Prostate gland (tissue), 2 donors: ENCODE measurements at regions not wholly inside any gene's neighbourhood (a gene's known extent, or its start where the extent isn't known, plus 50 kb on each side); places are given as distances from the start of the nearest gene placed in this dataset.

Experiments used
- DNase-seq: peaks from one replicate; pipeline ENCODE4 v3.0.0-alpha.2; 2019; ENCODE audit warnings: low spot score
- H3K27ac ChIP-seq, 2 donors: fragments of 200-600 bp; sonication (generic); 2 replicates each; pipeline ENCODE4 v1.5.1; 2017 to 2019
- H3K27me3 ChIP-seq: fragments of 200-600 bp; sonication (generic); replicated peaks from 2 replicates; pipeline ENCODE4 v1.5.1; 2019; ENCODE audit not compliant: insufficient read depth
- H3K36me3 ChIP-seq, 2 donors: fragments of 200-600 bp; sonication (generic); 1 replicate in 1 of 2; 2 replicates in 1 of 2; pipeline versions ENCODE4 v1.5.1 to v1.8.1; 2017 to 2019
- H3K4me1 ChIP-seq: fragments of 200-600 bp; sonication (generic); replicated peaks from 2 replicates; pipeline ENCODE4 v1.5.1; 2019
- H3K4me3 ChIP-seq, 2 donors: fragments of 200-600 bp; sonication (generic); 2 replicates each; pipeline ENCODE4 v1.5.1; 2017 to 2019
- H3K9me3 ChIP-seq: fragments of 200-600 bp; sonication (generic); 2 replicates; pipeline ENCODE4 v1.5.1; 2017
- POLR2A ChIP-seq: fragments of 450-650 bp; IDR thresholded peaks from one replicate; pipeline ENCODE4 v1.6.1; 2016; ENCODE audit warnings: antibody characterized with exemption, mild to moderate bottlenecking
- POLR2AphosphoS5 ChIP-seq: sonication (generic); formaldehyde crosslinking; IDR thresholded peaks from one replicate; pipeline ENCODE4 v1.6.1; 2017; ENCODE audit warnings: antibody characterized with exemption
- WGBS: methylation state at CpG from one replicate; pipeline ENCODE4 v1.1.5; 2018; 5-methylcytosine and 5-hydroxymethylcytosine counted together
- intact Hi-C: fragments of 100-400 bp; cut with DNase I; formaldehyde crosslinking; loops from one replicate; pipeline ENCODE4 v1.14.2; 2022
- TF ChIP-seq, protein P1 (sequence below), 4 experiments: fragments of 200-600 bp in 2 of 4; fragments of 450-650 bp in 2 of 4; sonication (generic) in 2 of 4; IDR thresholded peaks; 1 replicate in 3 of 4; 2 replicates in 1 of 4; pipeline ENCODE4 v1.5.1; 2016 to 2019; ENCODE audit warnings: antibody characterized with exemption in 4 of 4, mild to moderate bottlenecking in 2 of 4, moderate library complexity in 2 of 4

DNA sequence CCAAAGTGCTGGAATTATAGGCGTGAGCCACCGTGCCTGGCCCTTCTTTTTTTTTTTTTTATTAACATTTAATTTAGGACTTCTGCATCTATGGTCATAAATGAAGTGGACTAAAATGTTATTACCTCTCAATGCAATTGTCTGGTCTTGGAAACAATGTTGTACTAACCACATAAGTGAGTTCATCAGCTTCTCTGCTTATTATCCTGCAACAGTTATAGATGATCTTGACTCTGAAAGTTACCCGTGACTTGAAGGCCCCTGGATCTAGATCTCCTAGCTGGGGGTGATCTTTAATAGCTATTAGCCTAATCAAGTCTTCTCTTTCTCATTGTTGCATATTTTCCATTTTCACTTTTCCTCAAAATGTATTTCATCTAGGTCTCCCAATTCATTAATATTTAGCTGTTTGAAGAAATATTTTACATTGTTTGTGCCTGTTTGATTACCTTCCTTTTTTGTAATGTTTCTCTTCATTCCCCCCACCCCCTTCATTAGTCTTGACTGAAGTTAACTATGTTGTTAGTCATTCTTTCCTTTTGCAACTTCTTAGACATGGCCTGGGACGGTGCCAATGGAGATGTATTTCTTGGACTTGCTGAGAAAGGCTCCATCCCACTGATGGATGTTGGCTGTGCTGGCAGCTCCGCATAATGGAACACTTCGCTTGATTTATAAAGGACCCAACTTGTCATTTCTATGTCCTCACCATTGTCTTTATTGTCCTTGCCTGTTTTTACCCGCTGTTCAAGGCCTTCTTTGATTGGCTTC lies 141.6 kb upstream of the RIOK3 start:
- 72% methylated on average over 7 of the region's 7 CpGs for WGBS
- intact Hi-C loops: no loop called here
- Histone ChIP-seq H3K27me3 (no peaks in the 10 kb centered on the region), H3K4me1 (no peaks in the 10 kb centered on the region), H3K9me3 (no peaks in the 10 kb centered on the region), H3K27ac (no peak overlapping the region), H3K4me3 (no peak overlapping the region), H3K36me3 (no peaks in the 10 kb centered on the region)
- peak; percentile 30 for DNase-seq
- TF ChIP-seq, protein P1, sequence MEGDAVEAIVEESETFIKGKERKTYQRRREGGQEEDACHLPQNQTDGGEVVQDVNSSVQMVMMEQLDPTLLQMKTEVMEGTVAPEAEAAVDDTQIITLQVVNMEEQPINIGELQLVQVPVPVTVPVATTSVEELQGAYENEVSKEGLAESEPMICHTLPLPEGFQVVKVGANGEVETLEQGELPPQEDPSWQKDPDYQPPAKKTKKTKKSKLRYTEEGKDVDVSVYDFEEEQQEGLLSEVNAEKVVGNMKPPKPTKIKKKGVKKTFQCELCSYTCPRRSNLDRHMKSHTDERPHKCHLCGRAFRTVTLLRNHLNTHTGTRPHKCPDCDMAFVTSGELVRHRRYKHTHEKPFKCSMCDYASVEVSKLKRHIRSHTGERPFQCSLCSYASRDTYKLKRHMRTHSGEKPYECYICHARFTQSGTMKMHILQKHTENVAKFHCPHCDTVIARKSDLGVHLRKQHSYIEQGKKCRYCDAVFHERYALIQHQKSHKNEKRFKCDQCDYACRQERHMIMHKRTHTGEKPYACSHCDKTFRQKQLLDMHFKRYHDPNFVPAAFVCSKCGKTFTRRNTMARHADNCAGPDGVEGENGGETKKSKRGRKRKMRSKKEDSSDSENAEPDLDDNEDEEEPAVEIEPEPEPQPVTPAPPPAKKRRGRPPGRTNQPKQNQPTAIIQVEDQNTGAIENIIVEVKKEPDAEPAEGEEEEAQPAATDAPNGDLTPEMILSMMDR (IDR thresholded peaks at IDR 0.05): no peak
- TF ChIP-seq POLR2A: no peak
- no peak for TF ChIP-seq POLR2AphosphoS5

DNA sequence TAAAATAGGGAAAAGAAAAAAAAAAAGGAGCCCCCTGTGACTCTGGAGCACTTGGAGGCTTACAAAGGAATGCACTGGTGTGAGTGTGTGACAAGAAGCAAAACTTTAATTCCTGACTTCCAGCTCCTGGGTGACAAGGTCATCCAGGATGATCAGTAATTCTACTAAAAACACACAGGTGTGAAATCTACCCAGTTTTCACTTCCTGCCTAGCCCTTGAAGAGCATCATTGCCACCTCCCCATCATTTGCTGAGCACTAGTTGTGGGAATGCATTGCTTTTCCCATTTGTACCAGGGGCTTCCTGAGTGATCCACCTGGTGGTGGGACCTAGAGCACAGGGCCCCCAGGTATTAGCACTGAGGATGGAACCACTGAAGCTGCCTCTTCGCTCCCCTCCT lies 139.7 kb upstream of the RIOK3 start:
- 100% methylated on average over 1 of the region's 1 CpG for WGBS
- Histone ChIP-seq H3K4me3 (no peak overlapping the region), H3K4me1 (no peaks in the 10 kb centered on the region)

DNA sequence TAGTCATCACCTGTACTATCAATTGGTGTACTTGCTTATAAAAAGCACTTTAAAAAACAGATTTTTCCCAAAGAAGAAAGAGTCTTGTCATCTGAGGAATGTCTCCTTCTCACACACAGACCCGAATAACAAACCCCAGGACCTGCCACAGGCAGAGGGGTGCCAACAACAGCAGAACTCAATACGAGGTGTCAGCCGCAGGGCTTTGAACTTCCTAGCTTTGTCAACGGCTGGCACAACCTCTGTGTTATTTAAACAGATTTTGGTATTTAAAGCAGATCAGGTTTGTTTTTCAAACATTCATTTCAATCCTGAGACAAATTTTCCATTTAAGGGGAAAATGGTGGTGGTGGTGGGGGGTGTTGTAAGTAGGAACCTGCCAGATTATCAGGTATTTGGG lies 138.4 kb upstream of the RIOK3 start:
- intact Hi-C loops: no loop called here
- TF ChIP-seq POLR2AphosphoS5 (no peak), POLR2A (no peak)
- TF ChIP-seq, protein P1 (IDR thresholded peaks at IDR 0.05): no peak
- no peaks in the 10 kb centered on the region for H3K9me3 ChIP-seq

More for the DNA sequence above, 139.7 kb upstream of the RIOK3 start:
- TF ChIP-seq, protein P1 (IDR thresholded peaks at IDR 0.05): no peak
- no peak for TF ChIP-seq POLR2AphosphoS5
- TF ChIP-seq POLR2A: no peak
- no peaks in the 10 kb centered on the region for H3K36me3 ChIP-seq
- DNase-seq: no peak
- no peak overlapping the region for H3K27ac ChIP-seq
- no peaks in the 10 kb centered on the region for H3K27me3 ChIP-seq
- H3K9me3 ChIP-seq: no peaks in the 10 kb centered on the region
- intact Hi-C loops: no loop called here

DNA sequence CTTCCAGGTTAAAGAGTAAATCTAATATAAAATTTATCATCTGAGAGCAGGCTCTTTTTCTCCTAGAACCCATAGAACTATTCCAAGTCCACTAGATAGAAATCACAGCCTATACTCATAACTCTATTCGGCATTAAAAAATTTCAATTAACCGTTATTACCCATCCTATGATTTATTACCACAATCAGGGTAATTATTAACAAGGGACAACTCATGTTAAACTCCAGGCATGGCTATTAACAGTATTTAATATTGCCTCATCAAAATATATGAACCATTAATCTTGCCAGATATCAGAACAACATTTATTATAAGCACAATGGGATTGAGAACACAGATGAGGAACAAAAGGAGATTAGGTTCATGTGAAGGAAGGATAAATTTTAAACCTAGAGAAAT lies 136.8 kb upstream of the RIOK3 start:
- no peak overlapping the region for H3K27ac ChIP-seq
- H3K4me3 ChIP-seq: no peak overlapping the region
- no peaks in the 10 kb centered on the region for H3K36me3 ChIP-seq
- H3K9me3 ChIP-seq: no peaks in the 10 kb centered on the region
- no peak for DNase-seq
- 45% methylated on average over 2 of the region's 2 CpGs for WGBS
- H3K4me1 ChIP-seq: no peaks in the 10 kb centered on the region
- intact Hi-C loops: no loop called here
- no peaks in the 10 kb centered on the region for H3K27me3 ChIP-seq
- TF ChIP-seq POLR2AphosphoS5: no peak
- TF ChIP-seq POLR2A: no peak
- TF ChIP-seq, protein P1 (IDR thresholded peaks at IDR 0.05): no peak

More for the DNA sequence above, 138.4 kb upstream of the RIOK3 start:
- WGBS: 65% methylated on average over 4 of the region's 4 CpGs
- Histone ChIP-seq H3K4me3 (no peak overlapping the region), H3K27ac (no peak overlapping the region), H3K4me1 (no peaks in the 10 kb centered on the region), H3K27me3 (no peaks in the 10 kb centered on the region), H3K36me3 (no peaks in the 10 kb centered on the region)
- DNase-seq: no peak

DNA sequence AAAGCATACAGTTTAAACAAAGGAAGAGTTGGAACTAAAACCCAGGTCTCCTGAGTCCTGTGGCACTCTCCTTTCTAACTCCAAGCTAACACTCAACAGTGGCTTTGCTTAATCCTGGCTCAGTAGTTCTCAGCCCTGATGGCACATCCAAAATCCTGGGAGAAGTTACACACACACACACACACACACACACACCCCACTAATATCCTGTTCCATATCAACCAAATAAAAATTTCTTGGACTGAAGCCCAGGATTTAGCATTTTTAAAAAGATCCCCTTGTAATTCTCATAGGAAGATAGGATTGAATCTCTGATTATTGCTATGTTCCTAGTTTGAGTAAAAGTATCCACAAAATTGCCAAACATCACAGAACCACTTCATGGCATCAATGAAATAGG lies 136.1 kb upstream of the RIOK3 start:
- Histone ChIP-seq H3K4me1 (no peaks in the 10 kb centered on the region), H3K4me3 (no peak overlapping the region), H3K9me3 (no peaks in the 10 kb centered on the region), H3K27ac (no peak overlapping the region), H3K27me3 (no peaks in the 10 kb centered on the region), H3K36me3 (no peaks in the 10 kb centered on the region)
- intact Hi-C loops: no loop called here
- TF ChIP-seq POLR2AphosphoS5: no peak
- no peak for TF ChIP-seq POLR2A
- TF ChIP-seq, protein P1 (IDR thresholded peaks at IDR 0.05): no peak
- no peak for DNase-seq
